K562 (cell line): ENCODE measurements at regions not wholly inside any gene's neighbourhood (a gene's known extent, or its start where the extent isn't known, plus 50 kb on each side); places are given as distances from the start of the nearest gene placed in this dataset.

Experiments used
- ATAC-seq: fragments of 200-7000 bp; cut with Tn5 transposase; 3 replicates; pipeline ENCODE4 v1.9.1; 2020; ENCODE audit warnings: moderate library complexity
- BruUV-seq: library from RNA; stranded (reverse); fragments of 400-500 nt; replicated peaks from 2 replicates; lab custom pipeline; 2021; lab: Mats Ljungman, UMichigan
- CTCF ChIA-PET: fragments of 300-600 bp; formaldehyde crosslinking; extraction: SDS; loops from one replicate; lab custom pipeline; 2021; ENCODE audit warnings: low intra/inter-chr PET ratio; lab: Yijun Ruan, JAX
- POLR2A ChIA-PET: fragments of 300-600, 350-650 bp; sonication (Branson Sonifier 250); formaldehyde crosslinking; extraction: SDS; loops from one replicate; lab custom pipeline; 2021; ENCODE audit warnings: antibody characterized with exemption, inconsistent platforms; lab: Yijun Ruan, JAX
- DNase-seq, 4 experiments: peaks; one replicate each; pipeline versions ENCODE4 v3.0.0 to v3.0.0-alpha.2; 2011 to 2018; ENCODE audit warnings: low spot score in 3 of 4, mixed read lengths in 3 of 4; ENCODE audit errors: extremely low read depth in 1 of 4
- FAIRE-seq: peaks from 2 replicates; lab custom pipeline; 2011; peaks lifted over from hg19 to GRCh38; lab: Jason Lieb, UNC
- H2AFZ ChIP-seq: 2 replicates; pipeline ENCODE4 v1.6.0; 2011; ENCODE audit warnings: low read depth, low read length, control low read depth, inconsistent platforms
- H3K27ac ChIP-seq: fragments of 200-600 bp; 3 replicates; pipeline ENCODE4 v1.8.0; 2011; ENCODE audit warnings: low read depth, mild to moderate bottlenecking, control low read depth, inconsistent platforms, low read length, moderate library complexity, mixed read lengths; ENCODE audit errors: extremely low read depth
- H3K27me3 ChIP-seq, 2 experiments: fragments of 300-600 bp in 1 of 2; 2 replicates in 1 of 2; 3 replicates in 1 of 2; pipeline versions ENCODE4 v1.6.0 to v1.8.0; 2011; ENCODE audit warnings: inconsistent platforms in 2 of 2, low read length in 2 of 2, mild to moderate bottlenecking in 1 of 2, mixed read lengths in 1 of 2, moderate library complexity in 1 of 2; ENCODE audit not compliant: control insufficient read depth in 2 of 2, insufficient read depth in 2 of 2
- H3K36me3 ChIP-seq: fragments of 300-600 bp; 3 replicates; pipeline ENCODE4 v1.8.0; 2011; ENCODE audit warnings: mild to moderate bottlenecking, low read length, inconsistent platforms; ENCODE audit not compliant: control insufficient read depth, insufficient read depth
- H3K4me1 ChIP-seq, 2 experiments: fragments of 200-600 bp in 1 of 2; replicated peaks in 1 of 2; 2 replicates in 1 of 2; 3 replicates in 1 of 2; pipeline versions ENCODE4 v1.5.1 to v1.8.0; 2011; ENCODE audit warnings: inconsistent platforms in 2 of 2, low read length in 2 of 2, mild to moderate bottlenecking in 1 of 2, mixed read lengths in 1 of 2, moderate library complexity in 1 of 2; ENCODE audit not compliant: control insufficient read depth in 2 of 2, insufficient read depth in 2 of 2
- H3K4me2 ChIP-seq: 2 replicates; pipeline ENCODE4 v1.6.1; 2011; ENCODE audit warnings: low read length, control low read depth, inconsistent platforms, mixed read lengths; ENCODE audit not compliant: insufficient read depth
- H3K4me3 ChIP-seq: fragments of 200-600 bp; sonication (generic), shearing (Covaris generic); 2 replicates; pipeline ENCODE4 v1.5.1; 2016; ENCODE audit warnings: control low read depth, inconsistent platforms
- H3K79me2 ChIP-seq: fragments of 200-600 bp; 3 replicates; pipeline ENCODE4 v1.8.0; 2011; ENCODE audit warnings: low read length, inconsistent platforms; ENCODE audit not compliant: control insufficient read depth, insufficient read depth
- H3K9ac ChIP-seq, 2 experiments: 2 replicates each; pipeline versions ENCODE4 v1.6.0 to v1.6.1; 2011; ENCODE audit warnings: low read depth in 2 of 2, low read length in 2 of 2, control low read depth in 1 of 2, inconsistent platforms in 1 of 2, mild to moderate bottlenecking in 1 of 2, mixed read lengths in 1 of 2; ENCODE audit not compliant: insufficient read depth in 1 of 2
- H3K9me1 ChIP-seq: one replicate; pipeline ENCODE4 v1.6.0; 2011; ENCODE audit warnings: inconsistent platforms, mild to moderate bottlenecking, low read length, moderate library complexity; ENCODE audit not compliant: control insufficient read depth, insufficient read depth
- H3K9me3 ChIP-seq: replicated peaks from 2 replicates; pipeline ENCODE4 v1.5.1; 2011; ENCODE audit warnings: low read depth, low read length, inconsistent platforms; ENCODE audit not compliant: control insufficient read depth, insufficient read depth
- H4K20me1 ChIP-seq: replicated peaks from 2 replicates; pipeline ENCODE4 v1.6.1; 2011; ENCODE audit warnings: low read length, inconsistent platforms, mixed read lengths; ENCODE audit not compliant: control insufficient read depth, insufficient read depth
- ETV6 ChIP-seq, 3 experiments: fragments of 150-350 bp in 1 of 3; sonication (generic) in 1 of 3; formaldehyde crosslinking in 1 of 3; IDR thresholded peaks; 2 replicates each; pipeline versions ENCODE4 v1.6.1 to v1.8.0; 2014 to 2022; ENCODE audit warnings: borderline replicate concordance in 2 of 3, low read depth in 2 of 3, antibody characterized with exemption in 1 of 3, low read length in 1 of 3, mild to moderate bottlenecking in 1 of 3, missing genetic modification reagents in 1 of 3
- NFIC ChIP-seq: fragments of 450-650 bp; IDR thresholded peaks from 2 replicates; pipeline ENCODE4 v1.6.1; 2017; ENCODE audit warnings: mild to moderate bottlenecking, inconsistent platforms
- PTTG1 ChIP-seq: fragments of 450-650 bp; IDR thresholded peaks from 2 replicates; pipeline ENCODE4 v1.6.1; 2016; ENCODE audit warnings: low read depth, mild to moderate bottlenecking, missing genetic modification characterization, missing compliant biosample characterization
- SRF ChIP-seq, 2 experiments: fragments of 250-450, 450-650 bp in 1 of 2; sonication (Bioruptor Pico) in 1 of 2; sonication (generic) in 1 of 2; formaldehyde crosslinking; IDR thresholded peaks; 2 replicates each; pipeline versions ENCODE4 v1.5.0 to v1.5.1; 2020 to 2022; ENCODE audit warnings: mild to moderate bottlenecking in 1 of 2, missing genetic modification reagents in 1 of 2
- TRIM24 ChIP-seq, 2 experiments: fragments of 450-650 bp; IDR thresholded peaks; 2 replicates each; pipeline ENCODE4 v1.6.1; 2016
- ZNF175 ChIP-seq: fragments of 200-800 bp; sonication (Bioruptor generic); IDR thresholded peaks from 2 replicates; pipeline ENCODE4 v1.6.1; 2016; ENCODE audit warnings: low read depth, mild to moderate bottlenecking, missing genetic modification characterization, missing compliant biosample characterization
- WGBS: fragments of 100-300 bp; shearing (Covaris generic); methylation state at CpG from one replicate; pipeline ENCODE4 v1.1.6; 2016; ENCODE audit warnings: low coverage, mixed read lengths; ENCODE audit not compliant: insufficient coverage; ENCODE audit errors: missing lambda C conversion rate; 5-methylcytosine and 5-hydroxymethylcytosine counted together
- in situ Hi-C: fragments of 300-500 bp; cut with MboI; formaldehyde crosslinking; loops from 4 replicates; pipeline ENCODE4 v1.15.0; 2018; ENCODE audit warnings: inconsistent platforms, mixed read lengths
- intact Hi-C: fragments of 100-400 bp; cut with micrococcal nuclease; formaldehyde crosslinking; loops from 2 replicates; pipeline ENCODE4 v1.14.2; 2022

DNA sequence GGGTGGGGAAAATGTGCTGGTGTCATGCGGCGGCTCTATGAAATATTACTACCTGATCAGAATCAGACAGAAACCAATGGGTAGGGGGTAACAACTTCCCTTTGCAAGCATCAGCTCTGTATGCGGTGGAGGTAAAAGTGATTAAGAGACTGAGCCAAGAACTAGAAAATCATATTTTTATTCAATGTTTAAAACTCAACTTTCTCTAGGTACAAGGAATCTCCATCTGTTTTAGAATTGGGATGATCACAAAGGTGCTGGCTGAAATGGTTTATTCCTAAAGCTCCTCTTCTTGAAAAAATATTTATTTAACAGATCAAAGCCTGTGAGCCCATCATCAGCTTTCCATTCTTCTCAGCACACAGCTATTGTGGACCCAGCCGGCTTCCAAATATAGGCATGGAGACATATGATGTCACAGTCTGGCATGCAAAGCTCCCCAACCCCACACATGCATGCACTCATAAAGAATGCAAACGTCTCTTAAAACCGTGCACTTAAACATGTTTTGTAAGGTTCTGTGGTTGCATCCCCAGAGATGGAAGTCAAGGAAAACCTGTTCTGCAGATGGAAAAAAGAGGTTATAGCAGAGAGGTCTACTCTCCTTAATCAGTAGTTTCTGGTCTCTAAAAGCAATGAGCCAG is 126.0 kb downstream of the SKIDA1 start:
- Histone ChIP-seq H3K27me3 (peaks cover 9 to 19% of the 10 kb centered on the region in 2 experiments; a peak in 2 of 5 replicates), H3K79me2 (no peaks in the 10 kb centered on the region), H3K4me2 (no peak overlapping the region), H3K4me1 (no peaks in the 10 kb centered on the region; a peak in 1 of 5 replicates), H4K20me1 (no peaks in the 10 kb centered on the region), H3K9ac (no peak overlapping the region), H2AFZ (no peak overlapping the region), H3K36me3 (no peaks in the 10 kb centered on the region), H3K27ac (no peak overlapping the region), H3K9me1 (no peaks in the 10 kb centered on the region), H3K4me3 (no peak overlapping the region), H3K9me3 (no peaks in the 10 kb centered on the region)
- WGBS: 7% methylated on average over 6 of the region's 6 CpGs
- ChIA-PET POLR2A (interaction anchor here (0.8 to 1.4 kb wide), 2 partner anchors 12 to 24 kb away, joined by 3 to 4 read pairs; no protein-coding TSS in a partner anchor), CTCF (no interaction called here)
- DNase-seq: no peak
- intact Hi-C loops (no loop called here), in situ Hi-C loops (no loop called here)
- TF ChIP-seq PTTG1 (tag) (no peak), ETV6 (IDR thresholded peaks at IDR 0.05; ENCODE audit: borderline replicate concordance in 1 of 2, low read depth in 2 of 2, low read length in 1 of 2) (no peak), ETV6 (CRISPR knock-in tag; IDR thresholded peaks at IDR 0.05; ENCODE audit: borderline replicate concordance) (no peak), NFIC (no peak), SRF (CRISPR knock-in tag; IDR thresholded peaks at IDR 0.05) (peak in 1 of 2 experiments; percentile 67; a peak in 1 of 4 replicates), TRIM24 (IDR thresholded peaks at IDR 0.05) (no peak), ZNF175 (CRISPR knock-in tag) (no peak)
- FAIRE-seq: no peak
- BruUV-seq: no TSS peak
- no peak for ATAC-seq
